WERI-Rb-1 (cell line): ENCODE measurements at regions not wholly inside any gene's neighbourhood (a gene's known extent, or its start where the extent isn't known, plus 50 kb on each side); places are given as distances from the start of the nearest gene placed in this dataset.

ENCODE experiments used
- DNase-seq: peaks from one replicate; pipeline ENCODE4 v3.0.0-alpha.2; 2020
- H3K27ac ChIP-seq: fragments of 250-450 bp; sonication (Bioruptor Pico); 2 replicates; pipeline ENCODE4 v1.5.1; 2020; ENCODE audit warnings: mild to moderate bottlenecking, moderate library complexity
- H3K27me3 ChIP-seq: fragments of 250-450 bp; sonication (Bioruptor Pico); 2 replicates; pipeline ENCODE4 v1.5.1; 2021; ENCODE audit warnings: mild to moderate bottlenecking, low read depth, moderate library complexity; ENCODE audit not compliant: insufficient read depth, severe bottlenecking
- H3K36me3 ChIP-seq: fragments of 250-450 bp; sonication (Bioruptor Pico); 2 replicates; pipeline ENCODE4 v1.5.1; 2020; ENCODE audit warnings: mild to moderate bottlenecking, moderate library complexity
- H3K4me3 ChIP-seq: 2 replicates; pipeline ENCODE4 v1.5.1; 2011; ENCODE audit warnings: low read depth, mild to moderate bottlenecking, control low read depth, low read length
- H3K9me3 ChIP-seq: fragments of 250-450 bp; sonication (Bioruptor Pico); 2 replicates; pipeline ENCODE4 v1.5.1; 2021; ENCODE audit warnings: mild to moderate bottlenecking, moderate library complexity; ENCODE audit not compliant: severe bottlenecking
- TF ChIP-seq, protein P1 (sequence below): IDR thresholded peaks from 2 replicates; pipeline ENCODE4 v1.5.1; 2011; ENCODE audit warnings: low read depth, mild to moderate bottlenecking, control low read depth, inconsistent platforms, low read length

DNA sequence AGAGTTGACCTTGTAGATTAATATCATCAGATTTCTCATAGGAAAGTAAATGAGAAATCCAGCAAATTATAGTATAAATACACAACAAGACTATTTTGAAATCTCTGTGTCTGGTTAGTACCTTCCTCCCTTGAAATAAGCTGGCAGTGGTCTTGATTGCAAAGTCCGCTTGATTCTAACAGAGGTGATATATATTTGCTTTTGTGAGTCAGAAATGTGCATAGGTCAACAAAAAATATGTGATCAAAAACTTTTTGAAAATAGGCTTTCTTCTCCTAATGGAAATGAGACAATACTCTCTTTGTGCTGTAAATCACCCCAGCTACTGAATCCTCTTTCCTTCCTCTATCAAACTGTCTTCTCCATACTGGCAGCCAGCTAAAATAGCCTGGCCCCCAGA, 749.2 kb upstream of the CDH10 start:
- Histone ChIP-seq H3K4me3 (no peak overlapping the region), H3K27ac (no peak overlapping the region), H3K36me3 (no peaks in the 10 kb centered on the region), H3K9me3 (no peaks in the 10 kb centered on the region), H3K27me3 (no peaks in the 10 kb centered on the region)
- TF ChIP-seq, protein P1, sequence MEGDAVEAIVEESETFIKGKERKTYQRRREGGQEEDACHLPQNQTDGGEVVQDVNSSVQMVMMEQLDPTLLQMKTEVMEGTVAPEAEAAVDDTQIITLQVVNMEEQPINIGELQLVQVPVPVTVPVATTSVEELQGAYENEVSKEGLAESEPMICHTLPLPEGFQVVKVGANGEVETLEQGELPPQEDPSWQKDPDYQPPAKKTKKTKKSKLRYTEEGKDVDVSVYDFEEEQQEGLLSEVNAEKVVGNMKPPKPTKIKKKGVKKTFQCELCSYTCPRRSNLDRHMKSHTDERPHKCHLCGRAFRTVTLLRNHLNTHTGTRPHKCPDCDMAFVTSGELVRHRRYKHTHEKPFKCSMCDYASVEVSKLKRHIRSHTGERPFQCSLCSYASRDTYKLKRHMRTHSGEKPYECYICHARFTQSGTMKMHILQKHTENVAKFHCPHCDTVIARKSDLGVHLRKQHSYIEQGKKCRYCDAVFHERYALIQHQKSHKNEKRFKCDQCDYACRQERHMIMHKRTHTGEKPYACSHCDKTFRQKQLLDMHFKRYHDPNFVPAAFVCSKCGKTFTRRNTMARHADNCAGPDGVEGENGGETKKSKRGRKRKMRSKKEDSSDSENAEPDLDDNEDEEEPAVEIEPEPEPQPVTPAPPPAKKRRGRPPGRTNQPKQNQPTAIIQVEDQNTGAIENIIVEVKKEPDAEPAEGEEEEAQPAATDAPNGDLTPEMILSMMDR = no peak
- no peak for DNase-seq

DNA sequence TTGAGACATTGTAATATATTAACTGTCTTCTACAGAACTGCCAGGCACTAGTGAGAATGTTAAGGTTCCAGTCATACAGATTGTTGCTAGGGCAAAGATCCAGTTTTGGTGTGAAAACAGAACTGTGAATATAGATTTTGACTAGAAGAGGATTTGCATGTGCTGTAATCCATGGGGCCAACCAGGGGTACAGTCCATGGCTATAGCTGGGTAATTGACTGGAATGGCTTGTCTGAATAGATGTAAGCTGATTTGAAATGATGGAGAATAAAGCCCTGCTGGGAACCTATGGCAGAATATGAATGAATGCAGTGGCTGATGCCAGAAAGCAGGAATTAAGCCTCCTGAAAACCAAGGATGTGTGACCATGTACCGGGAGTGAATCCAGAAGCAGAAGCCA, 748.5 kb upstream of the CDH10 start:
- peak; percentile 7 for DNase-seq
- Histone ChIP-seq H3K27me3 (no peaks in the 10 kb centered on the region), H3K4me3 (no peak overlapping the region), H3K27ac (no peak overlapping the region), H3K36me3 (no peaks in the 10 kb centered on the region), H3K9me3 (no peaks in the 10 kb centered on the region)
- TF ChIP-seq, protein P1 = no peak

DNA sequence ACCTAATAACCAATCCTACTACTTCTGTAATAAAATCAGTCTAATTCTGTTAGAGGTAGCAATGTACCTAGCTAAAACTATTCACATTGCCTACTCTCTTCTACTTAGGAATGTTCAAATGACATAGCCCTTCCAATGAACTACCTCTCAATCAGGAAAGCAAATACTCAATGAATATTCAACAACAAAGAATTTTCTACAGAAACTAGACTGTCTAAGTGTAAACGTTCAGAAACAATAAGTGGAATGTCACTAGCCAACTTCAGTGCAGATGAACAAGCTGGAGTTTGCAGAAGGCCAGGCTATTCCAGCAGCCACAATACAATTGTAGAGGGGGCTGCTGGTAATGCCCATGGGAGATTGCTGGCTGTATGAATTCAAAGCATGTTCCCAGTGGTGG, 743.2 kb upstream of the CDH10 start:
- H3K27me3 ChIP-seq = no peaks in the 10 kb centered on the region
- H3K27ac ChIP-seq = no peak overlapping the region
- H3K4me3 ChIP-seq = no peak overlapping the region
- no peaks in the 10 kb centered on the region for H3K9me3 ChIP-seq
- no peaks in the 10 kb centered on the region for H3K36me3 ChIP-seq
- DNase-seq = no peak
- TF ChIP-seq, protein P1 = no peak

DNA sequence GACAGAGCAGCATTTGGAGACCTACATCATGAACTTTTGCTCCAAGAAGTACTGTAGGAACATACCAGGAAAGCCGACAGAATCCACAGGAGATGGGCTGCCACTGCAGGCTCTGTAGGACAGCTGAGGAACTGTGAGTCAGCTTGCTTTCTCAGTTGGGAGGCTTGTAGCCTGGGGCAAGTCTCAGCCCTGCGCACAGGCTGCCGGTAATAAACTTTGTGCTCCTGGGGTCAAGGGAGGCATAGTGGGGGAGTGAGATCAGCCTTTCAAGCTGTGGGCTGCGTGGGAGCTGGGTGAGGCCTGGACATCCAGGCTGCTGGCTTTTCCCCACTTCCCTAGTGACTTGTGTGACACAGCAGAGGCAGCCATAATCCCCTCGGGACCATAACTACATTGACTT, 718.0 kb upstream of the CDH10 start:
- Histone ChIP-seq H3K36me3 (no peaks in the 10 kb centered on the region), H3K9me3 (peaks cover 5% of the 10 kb centered on the region), H3K27me3 (no peaks in the 10 kb centered on the region), H3K4me3 (no peak overlapping the region), H3K27ac (no peak overlapping the region)
- no peak for DNase-seq
- TF ChIP-seq, protein P1 = no peak

DNA sequence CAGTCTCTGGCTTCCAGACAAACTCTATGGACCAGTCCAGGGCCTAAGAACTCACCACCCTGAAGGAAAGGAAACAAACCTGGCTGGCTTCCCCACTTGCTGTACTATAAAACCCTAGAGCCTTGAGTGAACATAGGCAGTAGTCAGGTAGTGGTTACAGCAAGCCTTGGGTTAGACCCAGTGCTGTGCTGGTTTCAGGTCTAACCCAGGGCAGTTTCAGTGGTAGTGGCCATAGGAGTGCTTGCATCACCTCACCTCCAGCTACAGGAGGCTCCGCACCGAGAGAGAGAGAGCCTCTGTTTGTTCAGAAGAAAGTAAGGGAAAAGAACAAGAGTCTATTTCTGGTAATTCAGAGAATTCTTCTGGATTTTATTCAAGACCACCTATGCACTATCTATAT, 714.1 kb upstream of the CDH10 start:
- Histone ChIP-seq H3K9me3 (peaks cover 5% of the 10 kb centered on the region), H3K27ac (no peak overlapping the region), H3K4me3 (no peak overlapping the region), H3K36me3 (no peaks in the 10 kb centered on the region), H3K27me3 (no peaks in the 10 kb centered on the region)
- TF ChIP-seq, protein P1 = no peak
- DNase-seq = no peak

DNA sequence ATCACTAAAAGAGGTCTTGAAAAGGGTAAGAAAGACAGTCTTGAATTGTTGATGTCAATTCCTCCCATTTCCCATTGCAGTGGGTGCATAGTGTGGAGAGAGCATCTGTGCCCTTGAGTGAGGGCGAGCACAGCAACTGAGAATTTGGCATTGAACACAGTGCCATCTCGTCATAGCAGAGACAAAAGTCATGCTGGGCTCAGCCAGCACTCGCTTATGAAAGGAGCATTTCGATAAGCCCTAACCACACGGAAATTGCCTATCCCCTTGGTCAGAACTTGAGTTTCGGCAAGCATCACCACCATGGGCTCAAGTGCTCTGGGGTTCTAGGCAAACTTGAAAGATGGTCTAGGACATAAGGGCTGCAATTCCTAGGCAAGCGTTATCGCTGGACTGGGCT, 712.8 kb upstream of the CDH10 start:
- Histone ChIP-seq H3K4me3 (no peak overlapping the region), H3K36me3 (no peaks in the 10 kb centered on the region), H3K27ac (no peak overlapping the region), H3K9me3 (peaks cover 5% of the 10 kb centered on the region), H3K27me3 (no peaks in the 10 kb centered on the region)
- TF ChIP-seq, protein P1 = no peak
- no peak for DNase-seq
